ENCODE measurements at regions not wholly inside any gene's neighbourhood (a gene's known extent, or its start where the extent isn't known, plus 50 kb on each side); places are given as distances from the start of the nearest gene placed in this dataset.
"Not testable (repeated sequence)": the region's sequence is repeated elsewhere in the genome, so short reads cannot be mapped to it uniquely, and the experiment has no call there.

DNA sequence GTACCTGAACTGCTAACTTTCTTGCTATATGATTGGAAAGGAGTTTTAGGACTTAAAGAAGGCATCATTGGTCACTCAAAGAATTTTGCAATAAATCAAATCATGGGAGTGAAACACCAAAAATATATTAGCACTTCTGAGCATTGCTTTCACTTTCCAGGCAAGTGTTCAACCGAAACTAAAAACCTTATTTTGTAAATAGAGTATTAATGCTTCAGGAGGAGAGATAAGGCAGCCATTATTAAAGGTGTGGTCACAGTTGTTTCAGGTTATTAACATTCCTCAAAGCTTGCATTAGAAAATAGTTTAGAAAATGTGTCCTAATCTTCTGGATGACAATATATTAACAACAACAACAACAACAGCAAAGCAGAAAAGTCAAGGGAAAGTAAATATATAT, 92.3 kb upstream of the TLL1 start:
- no peak for DNase-seq

DNA sequence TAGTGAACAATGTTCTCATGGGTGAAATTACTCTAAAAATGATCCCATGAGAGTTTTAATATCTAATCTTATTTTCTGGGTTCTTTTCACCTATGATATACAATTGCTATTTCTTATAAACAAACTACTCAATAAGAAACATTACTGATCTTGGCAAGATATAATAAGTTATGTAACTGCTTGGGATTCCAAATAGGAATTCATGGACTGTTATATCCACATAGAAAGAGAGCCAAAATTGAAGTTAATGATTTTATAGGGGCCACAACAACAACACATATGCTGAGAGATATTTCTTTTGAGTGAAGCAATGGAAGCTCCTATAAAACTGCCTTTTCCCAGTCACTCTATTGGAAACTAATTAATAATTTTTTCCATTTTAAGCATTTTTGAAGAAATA, 90.4 kb upstream of the TLL1 start:
- DNase-seq, result no peak

DNA sequence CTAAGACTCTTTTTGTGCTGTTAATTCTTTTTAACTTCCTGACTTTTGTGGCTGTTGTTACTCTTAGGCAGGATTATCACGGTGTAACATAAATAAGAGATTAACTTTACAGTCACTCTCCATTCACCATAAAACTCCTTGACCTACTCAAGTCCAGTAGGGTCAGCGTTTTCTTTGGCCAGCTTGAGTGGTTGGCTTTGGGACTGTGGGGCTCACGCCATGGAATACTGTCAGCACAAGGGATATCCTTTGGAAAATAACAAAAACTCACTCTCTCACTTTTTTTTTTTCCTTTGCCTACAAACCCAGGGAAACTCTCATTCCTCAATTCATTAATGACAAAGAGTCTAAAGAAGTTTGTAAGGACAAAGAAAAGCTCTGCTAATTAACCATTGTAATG, 89.4 kb upstream of the TLL1 start:
- no peak for DNase-seq

DNA sequence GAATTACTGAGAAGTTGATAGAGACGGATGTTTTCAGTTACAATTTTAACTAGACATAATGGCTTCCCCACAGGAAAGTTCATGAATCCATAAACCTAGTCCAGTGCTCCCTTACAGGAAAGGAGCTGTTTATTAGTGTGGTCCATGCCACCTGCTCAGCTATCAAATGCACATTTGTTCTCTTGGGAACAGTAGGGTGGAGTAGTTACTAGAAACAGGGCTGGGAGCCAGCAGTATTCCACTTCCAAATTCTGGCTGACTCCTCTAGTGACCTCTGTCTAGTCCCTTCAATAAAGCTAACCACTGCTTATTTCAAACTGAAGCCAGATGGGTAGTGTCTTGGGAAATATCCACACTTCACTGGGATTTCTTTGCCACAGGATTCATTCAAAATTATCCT, 88.4 kb upstream of the TLL1 start:
- peak; percentile 45 for DNase-seq

DNA sequence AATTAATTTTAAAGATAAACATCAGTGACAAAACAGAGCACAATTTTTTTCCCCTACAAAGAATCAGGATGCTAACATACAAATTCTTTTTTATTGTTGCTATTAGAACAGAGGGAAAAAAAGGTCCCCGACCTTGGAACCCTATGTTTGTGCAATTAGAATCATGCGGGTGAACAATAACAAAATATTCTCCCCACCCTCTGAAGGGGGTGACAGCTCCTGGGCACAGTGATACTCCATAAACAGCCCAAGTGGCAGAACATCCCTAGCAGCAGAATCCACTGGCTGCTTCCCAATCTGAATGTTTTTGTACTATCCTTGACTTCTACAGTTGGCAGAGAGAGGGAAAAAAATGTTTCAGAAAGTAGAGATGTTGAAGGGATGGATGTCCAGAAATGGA, 87.7 kb upstream of the TLL1 start:
- no peak for DNase-seq

DNA sequence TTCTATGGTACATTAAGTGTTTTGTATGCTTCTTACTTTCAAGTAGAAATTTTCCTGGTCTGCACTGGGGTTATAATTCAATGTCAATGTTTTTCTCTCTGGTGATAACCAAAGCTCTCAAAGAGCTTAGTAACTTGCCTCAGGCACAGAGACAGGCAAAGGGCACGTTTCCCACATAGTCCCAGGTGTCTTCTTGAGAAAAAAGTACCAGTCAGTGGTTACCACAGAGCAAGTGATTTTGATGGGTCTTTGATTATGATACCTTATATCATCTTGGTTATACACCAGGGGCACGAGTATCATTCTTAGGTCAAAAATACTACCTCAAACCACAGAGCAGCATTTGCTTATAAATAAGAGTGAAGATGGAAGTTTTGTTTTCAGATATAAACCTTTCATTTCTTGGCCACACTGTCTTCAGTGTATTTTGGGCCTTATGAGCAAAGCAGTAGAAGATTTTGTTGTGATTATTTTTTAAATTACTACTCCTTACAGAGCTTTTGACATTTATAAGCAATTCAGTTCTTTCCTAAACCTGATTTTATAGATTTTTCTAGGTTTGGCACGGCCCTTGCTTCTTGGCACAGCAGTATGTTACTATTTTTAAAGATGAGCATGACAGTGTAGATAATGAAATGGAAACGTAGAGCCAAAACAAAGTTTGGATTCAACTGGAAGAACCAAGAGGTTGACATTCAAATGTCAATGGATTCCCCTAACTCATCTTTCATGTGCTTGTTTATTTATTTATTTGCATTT, 85.3 kb upstream of the TLL1 start:
- DNase-seq, result no peak

DNA sequence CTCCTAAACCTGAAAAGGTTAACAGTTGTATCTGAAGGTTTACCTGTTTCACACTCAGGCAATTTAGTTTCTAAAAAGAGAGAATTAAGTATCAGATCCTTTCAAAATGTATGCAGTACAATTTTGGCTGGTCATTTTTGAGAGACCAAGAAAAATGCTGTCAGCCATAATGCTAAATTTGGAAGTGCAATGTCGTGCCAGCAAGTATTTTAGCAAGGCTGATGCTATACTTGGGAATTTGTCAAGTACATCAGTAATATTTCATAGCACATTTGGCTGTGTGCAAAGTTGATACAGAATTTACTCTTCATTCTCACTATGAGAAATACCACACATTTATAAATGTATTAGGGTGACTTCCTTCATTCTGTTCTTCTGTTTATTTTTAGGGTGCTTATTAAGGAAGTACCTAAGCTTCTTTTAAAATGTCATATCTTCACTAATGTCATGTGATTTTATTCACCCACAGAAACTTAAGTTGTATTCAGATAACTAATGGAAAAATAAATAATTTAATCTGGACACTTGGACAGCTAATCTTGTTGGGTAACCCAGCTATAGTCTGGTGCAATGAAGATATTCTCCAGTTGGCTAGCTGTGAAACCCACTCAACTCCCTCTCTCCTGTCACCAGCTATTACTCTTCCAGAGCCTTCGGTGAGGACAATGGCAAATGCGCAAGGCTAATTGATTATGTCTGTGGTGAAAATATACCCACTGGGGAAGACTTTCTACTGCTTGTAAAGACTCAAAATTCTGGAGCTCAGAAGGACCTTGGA, 84.2 kb upstream of the TLL1 start:
- DNase-seq, result no peak

DNA sequence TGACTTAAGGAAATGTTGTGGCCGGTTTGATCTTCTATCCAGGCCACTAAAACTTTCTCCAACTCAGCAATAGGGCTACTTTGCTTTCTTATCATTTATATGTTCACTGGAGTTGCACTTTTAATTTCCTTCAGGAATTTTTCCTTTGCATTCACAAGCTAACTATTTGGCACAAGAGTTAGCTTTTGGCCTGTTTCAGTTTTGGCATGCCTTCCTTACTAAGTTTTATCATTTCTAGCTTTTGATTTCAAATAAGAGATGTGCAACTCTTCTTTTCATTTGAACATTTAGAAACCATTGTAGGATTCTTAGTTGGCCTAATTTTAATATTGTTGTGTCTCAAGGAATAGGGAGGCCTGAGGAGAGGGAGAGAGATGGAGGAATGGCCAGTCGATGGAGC, 79.8 kb upstream of the TLL1 start:
- DNase-seq, result no peak

DNA sequence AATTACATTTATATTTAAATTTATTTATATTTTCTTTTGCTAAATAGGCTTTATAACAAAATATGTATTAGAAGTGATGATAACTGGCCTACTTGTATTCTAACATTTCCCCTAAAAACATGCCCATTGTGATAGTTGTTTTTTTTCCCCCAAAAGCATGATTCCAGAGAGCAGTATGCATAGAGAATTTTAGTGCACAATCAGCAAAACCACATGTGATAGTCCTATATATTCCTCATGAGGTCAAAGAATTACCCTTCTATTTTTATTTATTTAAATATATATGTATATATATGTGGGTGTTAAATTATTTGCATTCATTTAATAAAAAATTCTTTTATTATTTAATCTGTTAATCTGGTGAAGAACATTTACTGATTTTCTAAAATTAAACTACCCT, 78.2 kb upstream of the TLL1 start:
- no peak for DNase-seq

DNA sequence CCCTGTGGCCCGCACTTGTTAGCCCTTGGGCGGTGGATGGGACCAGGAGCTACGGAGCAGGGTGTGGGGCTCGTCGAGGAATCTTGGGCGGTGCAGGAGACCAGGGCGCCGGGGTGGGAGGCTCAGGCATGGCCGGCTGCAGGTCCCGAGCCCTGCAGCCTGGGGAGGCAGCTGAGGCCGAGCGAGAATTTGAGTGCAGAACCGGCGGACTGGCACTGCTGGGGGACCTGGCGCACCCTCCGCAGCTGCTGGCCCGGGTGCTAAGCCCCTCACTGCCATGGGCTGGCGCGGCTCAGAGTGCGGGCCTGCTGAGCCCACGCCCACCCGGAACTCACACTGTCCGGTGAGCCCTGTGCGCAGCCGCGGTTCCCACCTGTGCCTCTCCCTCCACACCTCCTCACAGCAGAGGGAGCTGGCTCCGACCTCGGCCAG, 73.6 kb upstream of the TLL1 start:
- DNase-seq, result no peak

DNA sequence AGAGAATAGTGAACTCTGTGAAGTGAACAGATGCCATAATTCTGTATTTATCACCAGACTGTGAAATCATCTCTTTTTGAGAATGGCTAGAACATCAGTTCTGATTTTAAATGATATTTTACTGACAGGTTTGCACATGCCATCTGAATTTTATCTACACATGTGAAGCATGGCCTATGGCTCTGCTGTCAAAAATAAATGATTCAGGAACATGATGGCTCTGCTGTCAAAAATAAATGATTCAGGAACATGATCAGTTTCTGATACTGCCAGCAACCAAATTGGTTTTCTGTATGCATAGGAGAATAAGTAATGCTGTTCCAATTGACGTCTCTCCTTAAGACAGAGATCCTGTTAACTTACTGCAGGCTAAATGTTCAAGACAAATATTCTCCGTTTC, 70.6 kb upstream of the TLL1 start:
- DNase-seq, result no peak

DNA sequence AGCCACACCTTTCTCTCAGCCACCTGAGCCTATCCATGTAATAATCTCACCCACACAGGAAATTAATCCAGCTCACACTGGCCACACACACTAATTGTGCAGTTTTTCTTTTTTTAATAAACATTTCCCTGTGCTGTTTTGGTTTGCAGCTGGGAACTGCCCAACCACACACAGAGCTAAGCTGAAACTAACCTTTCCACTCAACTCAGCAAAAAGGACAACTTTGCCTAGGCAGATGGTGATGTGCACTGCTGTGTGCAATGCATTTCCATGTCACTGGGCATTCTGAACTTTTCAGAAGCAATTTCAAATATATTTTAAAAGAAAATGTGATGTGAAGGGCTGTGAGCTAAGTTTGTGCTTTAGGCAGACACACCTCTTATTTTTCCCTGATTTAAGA, 70.0 kb upstream of the TLL1 start:
- no peak for DNase-seq

DNA sequence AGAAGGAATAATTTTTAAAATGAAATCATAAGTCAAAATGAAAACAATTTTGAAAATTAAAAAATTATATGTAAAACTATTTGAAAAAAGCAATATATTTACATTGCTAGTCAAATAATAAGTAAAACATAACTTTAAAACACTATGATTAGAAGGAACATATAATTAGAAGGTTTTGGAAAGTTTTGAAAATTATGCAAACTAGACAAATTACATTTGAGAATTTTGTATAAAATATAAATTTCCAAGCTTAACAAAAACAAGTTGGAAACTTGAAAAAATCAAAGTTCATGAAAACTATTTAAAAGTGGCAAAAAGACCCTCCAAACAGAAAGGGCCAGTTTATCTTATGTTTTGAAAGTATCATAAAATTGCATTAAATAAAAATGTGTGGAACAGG, 67.6 kb upstream of the TLL1 start:
- DNase-seq, result no peak

DNA sequence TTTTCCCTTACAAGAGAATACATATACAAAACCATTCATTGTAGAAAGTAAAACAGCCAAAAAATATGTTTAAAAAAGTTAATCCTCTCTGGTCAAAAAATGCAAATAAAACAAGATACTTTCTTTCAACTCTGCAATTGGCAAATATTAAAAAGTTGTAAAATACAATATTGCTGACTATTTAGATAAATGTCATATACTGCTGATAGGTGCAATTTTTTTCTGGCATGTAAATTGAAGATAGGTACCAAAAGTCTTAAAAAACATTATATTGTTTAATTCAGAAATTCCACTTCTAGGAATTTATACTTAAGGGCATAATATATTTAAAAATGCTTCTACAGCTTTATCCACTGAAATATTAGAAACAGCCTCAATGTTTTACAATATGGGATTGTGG, 66.4 kb upstream of the TLL1 start:
- no peak for DNase-seq

DNA sequence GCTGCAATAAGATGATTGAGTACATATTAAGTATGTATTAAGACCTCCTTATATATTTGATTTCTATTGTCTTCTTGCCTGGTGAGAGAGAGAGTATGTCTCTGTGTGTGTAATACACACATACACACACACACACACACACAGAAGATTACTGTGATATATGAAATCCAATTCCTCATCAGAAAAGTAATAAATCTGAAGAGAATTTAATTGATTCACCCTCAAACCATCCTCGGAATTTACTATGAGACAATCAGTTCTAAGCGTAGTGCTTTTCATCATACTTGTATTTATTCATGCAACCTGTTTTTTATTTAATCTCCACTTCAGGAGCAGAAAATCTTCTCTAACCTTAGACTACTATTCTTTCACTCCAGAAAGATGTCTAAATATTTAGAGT, 62.3 kb upstream of the TLL1 start:
- no peak for DNase-seq

DNA sequence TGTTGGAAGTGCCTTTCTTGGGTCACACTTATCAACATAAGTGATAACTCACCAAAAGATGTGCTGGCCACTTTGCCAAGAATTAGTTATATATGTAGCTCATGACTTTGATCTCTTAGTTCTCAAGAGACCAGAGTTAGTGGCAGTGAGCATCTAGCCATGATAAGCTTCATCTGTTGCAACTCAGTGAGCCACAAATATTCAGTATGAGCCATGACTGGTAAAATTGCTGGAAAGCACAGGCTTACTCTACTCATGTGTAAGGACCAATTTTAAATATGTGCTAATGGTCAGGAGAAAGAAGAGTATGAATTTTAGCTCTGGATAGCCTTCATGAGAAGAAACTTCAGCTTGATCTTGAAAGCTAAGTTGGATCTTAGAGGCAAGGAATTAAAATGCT, 59.4 kb upstream of the TLL1 start:
- DNase-seq, result no peak

DNA sequence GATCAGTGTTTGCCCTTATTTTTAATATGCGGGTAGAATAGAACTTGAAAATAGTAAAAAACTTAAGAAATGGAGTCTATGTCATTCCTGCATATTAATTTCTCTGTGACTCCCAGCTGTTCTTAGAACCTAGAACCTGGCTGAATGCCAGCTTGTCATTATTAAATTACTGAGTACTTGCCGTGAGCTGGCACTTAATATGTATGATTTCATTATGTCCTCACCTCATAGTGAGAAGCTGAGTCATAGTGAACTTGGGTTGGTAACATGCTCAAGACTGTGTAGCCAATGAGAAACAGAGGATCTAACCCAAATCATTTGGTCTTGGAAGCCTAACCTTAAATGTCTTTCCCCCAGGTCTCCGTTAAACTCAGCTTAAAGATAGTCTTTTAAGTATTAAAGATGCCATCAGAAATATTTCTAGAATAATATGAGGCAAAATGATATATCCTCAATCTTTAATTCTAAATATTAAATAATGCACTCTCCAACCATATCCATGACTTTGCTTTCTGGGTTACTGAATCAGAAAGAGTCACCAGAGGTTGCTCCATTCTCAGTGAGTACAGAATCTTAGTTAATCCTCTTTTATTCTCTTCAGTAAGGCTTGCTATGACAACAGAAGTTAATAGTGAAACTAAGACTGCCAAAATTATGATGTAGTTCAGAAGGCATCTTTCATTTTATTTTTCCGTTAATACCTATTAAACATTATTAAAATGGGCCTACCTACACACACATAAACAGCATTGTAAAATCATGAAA, 58.6 kb upstream of the TLL1 start:
- DNase-seq, result no peak

DNA sequence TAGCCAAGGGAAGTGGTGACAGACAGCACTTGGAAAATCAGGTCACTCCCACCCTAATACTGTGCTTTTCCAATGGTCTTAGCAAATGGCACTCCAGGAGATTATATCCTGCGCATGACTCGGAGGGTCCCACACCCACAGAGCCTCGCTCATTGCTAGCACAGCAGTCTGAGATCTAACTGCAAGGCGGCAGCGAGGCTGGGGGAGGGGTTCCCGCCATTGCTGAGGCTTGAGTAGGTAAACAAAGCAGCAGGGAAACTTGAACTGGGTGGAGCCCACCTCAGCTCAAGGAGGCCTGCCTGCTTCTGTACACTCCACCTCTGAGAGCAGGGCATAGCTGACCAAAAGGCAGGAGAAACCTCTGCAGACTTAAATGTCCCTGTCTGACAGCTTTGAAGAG, 53.9 kb upstream of the TLL1 start:
- not testable (repeated sequence) for DNase-seq

Data from NCI-H1694 (cell line).